ENCODE measurements at regions not wholly inside any gene's neighbourhood (a gene's known extent, or its start where the extent isn't known, plus 50 kb on each side); places are given as distances from the start of the nearest gene placed in this dataset.

DNA sequence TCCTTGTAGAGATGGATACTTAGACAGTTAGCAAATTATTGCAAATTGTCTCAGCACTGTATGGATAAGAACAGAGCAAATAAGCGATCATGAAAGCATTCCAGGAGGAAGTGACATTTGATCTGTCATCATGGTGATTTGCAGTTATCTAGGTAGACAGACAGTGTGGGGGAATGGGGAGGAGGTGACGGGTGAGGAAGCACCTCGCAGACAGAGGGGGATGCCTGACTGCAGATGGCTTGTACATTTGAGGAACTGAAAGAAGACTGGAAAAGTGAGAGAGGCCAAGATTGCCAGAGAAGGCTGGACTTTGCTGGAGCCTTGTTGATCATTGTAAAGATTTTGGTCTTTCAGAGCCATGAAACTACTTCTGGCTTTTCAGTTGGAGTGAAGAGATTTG is 318.2 kb upstream of the CELF2 start:
- Histone ChIP-seq H3K9me3 (ENCODE audit: low read length) (no peaks in the 10 kb centered on the region), H3K27me3 (ENCODE audit: low read length) (no peaks in the 10 kb centered on the region), H3K4me2 (ENCODE audit: low read depth, low read length, poor library complexity, severe bottlenecking) (peak overlapping the region; percentile 18), H3K9ac (ENCODE audit: low read length) (no peak overlapping the region), H3K9me2 (replicated peaks; ENCODE audit: insufficient read depth, low read length) (no peaks in the 10 kb centered on the region), H3K4me1 (ENCODE audit: low read length) (peaks cover 10% of the 10 kb centered on the region), H4K20me1 (ENCODE audit: insufficient read depth, low read depth, low read length) (no peaks in the 10 kb centered on the region), H3K4me3 (ENCODE audit: low read length) (no peak overlapping the region), H3K36me3 (ENCODE audit: insufficient read depth, low read length) (no peaks in the 10 kb centered on the region), H2AFZ (ENCODE audit: low read length) (no peak overlapping the region), H3K27ac (ENCODE audit: low read length) (no peak overlapping the region), H3K79me2 (ENCODE audit: low read length) (no peaks in the 10 kb centered on the region)
- peak; percentile 70 for DNase-seq

DNA sequence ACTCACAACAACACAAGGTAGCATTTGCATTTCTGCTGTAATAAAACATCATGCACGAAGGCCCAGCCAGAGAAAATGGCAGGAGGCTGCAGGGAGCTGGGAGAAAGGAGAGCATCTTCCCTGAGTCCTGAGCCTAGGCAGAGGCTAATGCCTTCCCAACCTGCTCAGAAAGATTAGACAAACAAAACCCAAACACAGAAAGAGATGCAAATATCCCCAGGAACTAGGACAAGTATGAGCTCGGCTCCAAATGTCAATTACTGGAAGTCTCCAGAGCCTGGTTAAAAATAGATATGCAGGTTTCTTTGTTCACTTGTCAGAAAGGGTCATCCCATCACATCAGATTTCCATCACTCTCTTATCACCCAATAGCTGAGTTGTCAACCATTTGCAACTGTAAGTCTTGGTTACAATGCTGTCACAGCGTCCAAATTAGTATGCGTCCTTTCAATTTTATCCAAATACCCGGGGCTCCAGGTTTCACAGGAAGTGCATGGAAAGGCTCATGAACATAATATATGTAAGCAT is 316.5 kb upstream of the CELF2 start:
- H3K36me3 ChIP-seq (ENCODE audit: insufficient read depth, low read length), result no peaks in the 10 kb centered on the region
- no peaks in the 10 kb centered on the region for H3K9me3 ChIP-seq (ENCODE audit: low read length)
- no peak overlapping the region for H3K9ac ChIP-seq (ENCODE audit: low read length)
- H3K27me3 ChIP-seq (ENCODE audit: low read length), result no peaks in the 10 kb centered on the region
- peaks cover 10% of the 10 kb centered on the region for H3K4me1 ChIP-seq (ENCODE audit: low read length)
- no peaks in the 10 kb centered on the region for H4K20me1 ChIP-seq (ENCODE audit: insufficient read depth, low read depth, low read length)
- H2AFZ ChIP-seq (ENCODE audit: low read length), result no peak overlapping the region
- H3K79me2 ChIP-seq (ENCODE audit: low read length), result no peaks in the 10 kb centered on the region
- H3K27ac ChIP-seq (ENCODE audit: low read length), result no peak overlapping the region
- no peak for DNase-seq
- H3K4me2 ChIP-seq (ENCODE audit: low read depth, low read length, poor library complexity, severe bottlenecking), result no peak overlapping the region
- H3K4me3 ChIP-seq (ENCODE audit: low read length), result no peak overlapping the region
- H3K9me2 ChIP-seq (replicated peaks; ENCODE audit: insufficient read depth, low read length), result no peaks in the 10 kb centered on the region

GRCh38 chr10:10702211-10702610 is 315.5 kb upstream of the CELF2 start:
- Histone ChIP-seq H2AFZ (ENCODE audit: low read length) (no peak overlapping the region), H3K79me2 (ENCODE audit: low read length) (no peaks in the 10 kb centered on the region), H3K27ac (ENCODE audit: low read length) (no peak overlapping the region), H4K20me1 (ENCODE audit: insufficient read depth, low read depth, low read length) (no peaks in the 10 kb centered on the region), H3K36me3 (ENCODE audit: insufficient read depth, low read length) (no peaks in the 10 kb centered on the region), H3K27me3 (ENCODE audit: low read length) (no peaks in the 10 kb centered on the region), H3K4me3 (ENCODE audit: low read length) (no peak overlapping the region), H3K4me2 (ENCODE audit: low read depth, low read length, poor library complexity, severe bottlenecking) (no peak overlapping the region), H3K4me1 (ENCODE audit: low read length) (peaks cover 10% of the 10 kb centered on the region), H3K9me2 (replicated peaks; ENCODE audit: insufficient read depth, low read length) (no peaks in the 10 kb centered on the region), H3K9me3 (ENCODE audit: low read length) (no peaks in the 10 kb centered on the region), H3K9ac (ENCODE audit: low read length) (no peak overlapping the region)
- DNase-seq, result no peak

- no peaks in the 10 kb centered on the region for H3K9me3 ChIP-seq (ENCODE audit: low read length)
- H2AFZ ChIP-seq (ENCODE audit: low read length), result no peak overlapping the region
- H3K9me2 ChIP-seq (replicated peaks; ENCODE audit: insufficient read depth, low read length), result no peaks in the 10 kb centered on the region
- no peak overlapping the region for H3K27ac ChIP-seq (ENCODE audit: low read length)
- no peak overlapping the region for H3K9ac ChIP-seq (ENCODE audit: low read length)
- no peak overlapping the region for H3K4me2 ChIP-seq (ENCODE audit: low read depth, low read length, poor library complexity, severe bottlenecking)
- no peaks in the 10 kb centered on the region for H4K20me1 ChIP-seq (ENCODE audit: insufficient read depth, low read depth, low read length)
- no peaks in the 10 kb centered on the region for H3K36me3 ChIP-seq (ENCODE audit: insufficient read depth, low read length)
- no peak overlapping the region for H3K4me3 ChIP-seq (ENCODE audit: low read length)
- H3K79me2 ChIP-seq (ENCODE audit: low read length), result no peaks in the 10 kb centered on the region
- DNase-seq, result no peak
- peaks cover 10% of the 10 kb centered on the region for H3K4me1 ChIP-seq (ENCODE audit: low read length)
- no peaks in the 10 kb centered on the region for H3K27me3 ChIP-seq (ENCODE audit: low read length)
These were observed 314.3 kb upstream of the CELF2 start for GRCh38 chr10:10703382-10703781.

- Histone ChIP-seq H3K27me3 (ENCODE audit: low read length) (no peaks in the 10 kb centered on the region), H3K4me3 (ENCODE audit: low read length) (no peak overlapping the region), H3K4me2 (ENCODE audit: low read depth, low read length, poor library complexity, severe bottlenecking) (no peak overlapping the region), H3K27ac (ENCODE audit: low read length) (no peak overlapping the region), H3K9me3 (ENCODE audit: low read length) (no peaks in the 10 kb centered on the region), H3K9ac (ENCODE audit: low read length) (no peak overlapping the region), H2AFZ (ENCODE audit: low read length) (no peak overlapping the region), H4K20me1 (ENCODE audit: insufficient read depth, low read depth, low read length) (no peaks in the 10 kb centered on the region), H3K36me3 (ENCODE audit: insufficient read depth, low read length) (no peaks in the 10 kb centered on the region), H3K79me2 (ENCODE audit: low read length) (no peaks in the 10 kb centered on the region), H3K9me2 (replicated peaks; ENCODE audit: insufficient read depth, low read length) (no peaks in the 10 kb centered on the region), H3K4me1 (ENCODE audit: low read length) (no peaks in the 10 kb centered on the region)
- DNase-seq, result no peak
These were observed 305.4 kb upstream of the CELF2 start for GRCh38 chr10:10712155-10712704.

- Histone ChIP-seq H3K27me3 (ENCODE audit: low read length) (no peaks in the 10 kb centered on the region), H4K20me1 (ENCODE audit: insufficient read depth, low read depth, low read length) (no peaks in the 10 kb centered on the region), H2AFZ (ENCODE audit: low read length) (no peak overlapping the region), H3K4me2 (ENCODE audit: low read depth, low read length, poor library complexity, severe bottlenecking) (no peak overlapping the region), H3K9ac (ENCODE audit: low read length) (no peak overlapping the region), H3K27ac (ENCODE audit: low read length) (no peak overlapping the region), H3K36me3 (ENCODE audit: insufficient read depth, low read length) (no peaks in the 10 kb centered on the region), H3K9me2 (replicated peaks; ENCODE audit: insufficient read depth, low read length) (no peaks in the 10 kb centered on the region), H3K4me1 (ENCODE audit: low read length) (no peaks in the 10 kb centered on the region), H3K4me3 (ENCODE audit: low read length) (no peak overlapping the region), H3K79me2 (ENCODE audit: low read length) (no peaks in the 10 kb centered on the region), H3K9me3 (ENCODE audit: low read length) (no peaks in the 10 kb centered on the region)
- no peak for DNase-seq
These were observed 303.3 kb upstream of the CELF2 start for GRCh38 chr10:10714327-10714726.

DNA sequence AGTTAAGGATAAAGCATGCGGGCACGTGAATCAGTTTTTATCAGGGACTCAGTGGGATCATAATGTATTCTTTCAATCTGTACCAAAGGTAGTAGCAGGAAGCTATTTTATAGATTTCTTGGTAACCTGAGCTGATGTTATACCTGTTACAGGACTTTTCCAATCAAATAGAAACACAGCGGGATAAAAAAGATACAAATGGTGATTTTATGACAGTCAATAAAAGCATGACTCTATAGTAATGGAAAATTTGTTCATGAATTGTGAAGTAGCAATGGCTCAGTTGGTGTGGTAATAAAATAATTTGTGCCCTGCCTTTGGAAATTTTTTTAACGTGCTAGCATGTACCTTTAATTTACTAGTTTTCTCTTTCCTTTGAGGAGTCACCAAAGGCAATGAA is 300.7 kb upstream of the CELF2 start:
- H3K9ac ChIP-seq (ENCODE audit: low read length), result no peak overlapping the region
- H2AFZ ChIP-seq (ENCODE audit: low read length), result no peak overlapping the region
- no peaks in the 10 kb centered on the region for H3K79me2 ChIP-seq (ENCODE audit: low read length)
- no peaks in the 10 kb centered on the region for H3K9me3 ChIP-seq (ENCODE audit: low read length)
- H3K27ac ChIP-seq (ENCODE audit: low read length), result no peak overlapping the region
- no peaks in the 10 kb centered on the region for H3K36me3 ChIP-seq (ENCODE audit: insufficient read depth, low read length)
- no peak overlapping the region for H3K4me3 ChIP-seq (ENCODE audit: low read length)
- no peaks in the 10 kb centered on the region for H3K4me1 ChIP-seq (ENCODE audit: low read length)
- no peak for DNase-seq
- no peaks in the 10 kb centered on the region for H3K9me2 ChIP-seq (replicated peaks; ENCODE audit: insufficient read depth, low read length)
- H4K20me1 ChIP-seq (ENCODE audit: insufficient read depth, low read depth, low read length), result no peaks in the 10 kb centered on the region
- H3K4me2 ChIP-seq (ENCODE audit: low read depth, low read length, poor library complexity, severe bottlenecking), result no peak overlapping the region
- H3K27me3 ChIP-seq (ENCODE audit: low read length), result no peaks in the 10 kb centered on the region

DNA sequence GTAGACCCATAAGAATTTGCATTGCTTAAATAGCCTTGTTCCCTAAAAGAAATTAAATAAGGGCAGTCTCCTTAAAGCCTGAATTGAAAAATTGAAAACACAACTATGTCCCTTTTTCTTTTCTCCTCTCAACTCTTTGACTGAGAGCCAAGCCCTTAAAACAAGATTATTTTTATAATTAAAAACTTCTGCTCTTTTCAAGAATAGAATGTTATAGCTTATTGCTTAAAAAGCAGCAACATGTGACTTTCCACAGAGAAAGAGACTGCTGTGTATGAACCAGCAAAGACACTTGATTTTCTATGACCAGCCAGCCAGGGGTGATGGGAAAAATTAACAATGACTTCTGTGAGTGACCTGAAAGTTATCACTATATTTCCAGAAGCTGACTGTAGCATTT is 295.2 kb upstream of the CELF2 start:
- no peaks in the 10 kb centered on the region for H3K9me3 ChIP-seq (ENCODE audit: low read length)
- H3K4me3 ChIP-seq (ENCODE audit: low read length), result no peak overlapping the region
- H3K9me2 ChIP-seq (replicated peaks; ENCODE audit: insufficient read depth, low read length), result no peaks in the 10 kb centered on the region
- no peaks in the 10 kb centered on the region for H4K20me1 ChIP-seq (ENCODE audit: insufficient read depth, low read depth, low read length)
- no peaks in the 10 kb centered on the region for H3K79me2 ChIP-seq (ENCODE audit: low read length)
- H3K27me3 ChIP-seq (ENCODE audit: low read length), result no peaks in the 10 kb centered on the region
- DNase-seq, result no peak
- H3K4me2 ChIP-seq (ENCODE audit: low read depth, low read length, poor library complexity, severe bottlenecking), result no peak overlapping the region
- H3K9ac ChIP-seq (ENCODE audit: low read length), result no peak overlapping the region
- no peaks in the 10 kb centered on the region for H3K4me1 ChIP-seq (ENCODE audit: low read length)
- H3K27ac ChIP-seq (ENCODE audit: low read length), result no peak overlapping the region
- no peak overlapping the region for H2AFZ ChIP-seq (ENCODE audit: low read length)
- no peaks in the 10 kb centered on the region for H3K36me3 ChIP-seq (ENCODE audit: insufficient read depth, low read length)

DNA sequence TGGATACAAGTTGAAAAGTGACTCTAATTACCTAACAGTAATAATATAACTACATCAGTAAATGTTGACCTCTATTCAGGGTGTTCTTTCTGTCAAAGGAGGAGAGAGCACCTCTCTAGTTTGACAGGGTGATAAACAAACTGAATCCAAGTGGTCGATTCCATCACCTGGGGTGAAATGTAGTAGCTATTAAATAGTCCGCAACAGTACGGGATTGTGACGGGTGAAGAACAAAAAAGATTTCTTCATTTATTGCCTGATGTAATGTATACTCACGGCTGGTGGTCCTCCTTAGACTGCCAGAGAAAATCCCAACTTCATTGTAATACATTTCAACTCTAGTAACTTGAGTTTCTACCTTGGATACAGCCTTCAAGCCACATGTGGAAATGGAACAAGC is 292.5 kb upstream of the CELF2 start:
- DNase-seq, result no peak
- no peaks in the 10 kb centered on the region for H3K4me1 ChIP-seq (ENCODE audit: low read length)
- H3K9me2 ChIP-seq (replicated peaks; ENCODE audit: insufficient read depth, low read length), result no peaks in the 10 kb centered on the region
- no peaks in the 10 kb centered on the region for H4K20me1 ChIP-seq (ENCODE audit: insufficient read depth, low read depth, low read length)
- no peak overlapping the region for H3K4me3 ChIP-seq (ENCODE audit: low read length)
- H3K27ac ChIP-seq (ENCODE audit: low read length), result no peak overlapping the region
- no peaks in the 10 kb centered on the region for H3K79me2 ChIP-seq (ENCODE audit: low read length)
- no peaks in the 10 kb centered on the region for H3K9me3 ChIP-seq (ENCODE audit: low read length)
- H3K4me2 ChIP-seq (ENCODE audit: low read depth, low read length, poor library complexity, severe bottlenecking), result no peak overlapping the region
- no peaks in the 10 kb centered on the region for H3K27me3 ChIP-seq (ENCODE audit: low read length)
- H3K9ac ChIP-seq (ENCODE audit: low read length), result no peak overlapping the region
- H3K36me3 ChIP-seq (ENCODE audit: insufficient read depth, low read length), result no peaks in the 10 kb centered on the region
- no peak overlapping the region for H2AFZ ChIP-seq (ENCODE audit: low read length)

Data from Karpas-422 (cell line).